Epithelial cell of prostate (primary cell): ENCODE measurements at regions not wholly inside any gene's neighbourhood (a gene's known extent, or its start where the extent isn't known, plus 50 kb on each side); places are given as distances from the start of the nearest gene placed in this dataset.

Experiments
- DNase-seq: peaks from one replicate; pipeline ENCODE4 v3.0.0-alpha.2; 2011; ENCODE audit warnings: low read depth, low spot score
- H3K27ac ChIP-seq: fragments of 450-650 bp; 2 replicates; pipeline ENCODE4 v1.5.1; 2017; ENCODE audit warnings: mild to moderate bottlenecking

GRCh38 chr4:22869235-22869634 lies 176.5 kb downstream of the GBA3 start:
- DNase-seq: no peak
- H3K27ac ChIP-seq: no peak overlapping the region
